GM23248 (cell line): ENCODE measurements at regions not wholly inside any gene's neighbourhood (a gene's known extent, or its start where the extent isn't known, plus 50 kb on each side); places are given as distances from the start of the nearest gene placed in this dataset.

Source experiments
- DNase-seq: peaks from one replicate; pipeline ENCODE4 v3.0.0-alpha.2; 2015
- H2AFZ ChIP-seq: fragments of 200-600 bp; sonication (generic); 2 replicates; pipeline ENCODE4 v1.6.1; 2016; ENCODE audit warnings: antibody characterized with exemption
- H3F3A ChIP-seq: fragments of 200-600 bp; sonication (generic); 2 replicates; pipeline ENCODE4 v1.6.1; 2016; ENCODE audit warnings: mild to moderate bottlenecking, antibody characterized with exemption, mixed run types; ENCODE audit not compliant: insufficient read depth
- H3K27ac ChIP-seq: fragments of 200-600 bp; sonication (generic); 2 replicates; pipeline ENCODE4 v1.5.1; 2016; ENCODE audit warnings: mild to moderate bottlenecking
- H3K27me3 ChIP-seq: fragments of 200-600 bp; sonication (generic); replicated peaks from 2 replicates; pipeline ENCODE4 v1.6.1; 2016; ENCODE audit warnings: mild to moderate bottlenecking; ENCODE audit not compliant: insufficient read depth
- H3K36me3 ChIP-seq: fragments of 200-600 bp; sonication (generic); 2 replicates; pipeline ENCODE4 v1.6.1; 2016; ENCODE audit warnings: low read depth, mild to moderate bottlenecking
- H3K4me1 ChIP-seq: fragments of 200-600 bp; sonication (generic); 2 replicates; pipeline ENCODE4 v1.6.1; 2016; ENCODE audit warnings: mild to moderate bottlenecking; ENCODE audit not compliant: insufficient read depth
- H3K4me2 ChIP-seq: fragments of 200-600 bp; sonication (generic); one replicate; pipeline ENCODE4 v1.6.1; 2016; ENCODE audit warnings: mild to moderate bottlenecking; ENCODE audit not compliant: unreplicated experiment
- H3K4me3 ChIP-seq: fragments of 200-600 bp; sonication (generic); 2 replicates; pipeline ENCODE4 v1.5.1; 2016; ENCODE audit warnings: mild to moderate bottlenecking
- H3K79me2 ChIP-seq: fragments of 200-600 bp; sonication (generic); 2 replicates; pipeline ENCODE4 v1.6.1; 2016; ENCODE audit warnings: mild to moderate bottlenecking; ENCODE audit not compliant: insufficient read depth
- H3K9ac ChIP-seq: fragments of 200-600 bp; sonication (generic); 2 replicates; pipeline ENCODE4 v1.6.1; 2016; ENCODE audit warnings: mild to moderate bottlenecking
- H3K9me2 ChIP-seq: fragments of 200-600 bp; sonication (generic); 2 replicates; pipeline ENCODE4 v1.6.1; 2016; ENCODE audit warnings: mixed run types, mild to moderate bottlenecking, moderate library complexity; ENCODE audit not compliant: insufficient read depth
- H3K9me3 ChIP-seq: fragments of 200-600 bp; sonication (generic); one replicate; pipeline ENCODE4 v1.6.1; 2017; ENCODE audit warnings: low read depth
- H4K20me1 ChIP-seq: fragments of 200-600 bp; sonication (generic); 2 replicates; pipeline ENCODE4 v1.6.0; 2016; ENCODE audit not compliant: insufficient read depth
- EZH2 ChIP-seq: fragments of 200-600 bp; sonication (generic); IDR thresholded peaks from 2 replicates; pipeline ENCODE4 v1.6.1; 2018; ENCODE audit warnings: antibody characterized with exemption, mild to moderate bottlenecking; ENCODE audit not compliant: insufficient read depth, poor library complexity, severe bottlenecking
- EZH2phosphoT487 ChIP-seq: fragments of 200-600 bp; sonication (generic); IDR thresholded peaks from 2 replicates; pipeline ENCODE4 v1.6.1; 2018; ENCODE audit warnings: antibody characterized with exemption, moderate library complexity, mild to moderate bottlenecking, low read depth; ENCODE audit not compliant: insufficient read depth
- WGBS, 2 experiments: methylation state at CpG; one replicate each; pipeline ENCODE4 v1.1.6; 2015 to 2017; ENCODE audit warnings: low lambda C conversion rate in 2 of 2, low coverage in 1 of 2; ENCODE audit errors: missing lambda C conversion rate in 2 of 2; 5-methylcytosine and 5-hydroxymethylcytosine counted together
- in situ Hi-C: fragments of 300-500 bp; cut with MboI; formaldehyde crosslinking; loops from 2 replicates; pipeline ENCODE4 v1.15.0; 2020

GRCh38 chrX:84611843-84612636, 109.8 kb upstream of the HDX start:
- in situ Hi-C loops = no loop called here
- Histone ChIP-seq H3F3A (no peaks in the 10 kb centered on the region), H3K4me2 (no peak overlapping the region), H3K4me1 (no peaks in the 10 kb centered on the region), H3K27me3 (no peaks in the 10 kb centered on the region), H3K4me3 (no peak overlapping the region), H3K9me2 (no peaks in the 10 kb centered on the region), H4K20me1 (no peaks in the 10 kb centered on the region), H2AFZ (no peak overlapping the region), H3K9me3 (no peaks in the 10 kb centered on the region), H3K79me2 (no peaks in the 10 kb centered on the region), H3K27ac (no peak overlapping the region), H3K9ac (no peak overlapping the region), H3K36me3 (no peaks in the 10 kb centered on the region)
- DNase-seq = peak; percentile 0
- TF ChIP-seq EZH2phosphoT487 (no peak), EZH2 (no peak)
- 17 to 20% methylated on average over 3 of the region's 3 CpGs for WGBS, 2 experiments

DNA sequence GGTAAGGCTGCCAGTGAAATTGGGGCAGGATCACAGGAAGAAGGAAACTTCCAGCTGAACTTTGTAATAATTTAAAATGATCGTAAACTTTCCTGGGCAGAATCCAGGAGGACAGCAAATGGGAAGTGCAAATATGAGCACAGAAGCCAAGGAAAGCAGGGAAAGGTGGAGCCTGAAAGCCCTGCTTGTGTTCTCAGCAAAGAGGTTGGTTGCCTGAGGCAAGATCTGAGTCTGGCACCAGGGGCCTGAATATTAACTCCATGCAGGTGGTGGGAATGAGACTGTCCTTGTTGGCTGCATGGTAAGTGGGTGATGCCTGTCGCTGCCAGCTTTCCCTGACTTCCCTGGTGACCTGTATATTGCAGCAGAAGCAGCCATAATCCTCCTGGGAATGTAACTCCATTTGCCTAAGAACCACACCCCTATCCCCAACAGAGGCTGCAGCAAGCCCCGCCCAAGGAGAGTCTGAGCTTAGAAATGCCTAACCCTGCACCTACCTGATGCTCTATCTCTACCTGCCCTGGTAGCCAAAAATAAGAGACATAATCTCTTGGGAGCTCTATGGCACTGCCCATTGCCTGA, 132.0 kb upstream of the HDX start:
- H3K4me3 ChIP-seq = no peak overlapping the region
- TF ChIP-seq EZH2phosphoT487 = no peak
- TF ChIP-seq EZH2 = no peak
- DNase-seq = no peak
- H3K27ac ChIP-seq = no peak overlapping the region
- no peaks in the 10 kb centered on the region for H3K36me3 ChIP-seq
- no peaks in the 10 kb centered on the region for H3K9me3 ChIP-seq
- H3K9me2 ChIP-seq = no peaks in the 10 kb centered on the region
- H3F3A ChIP-seq = no peaks in the 10 kb centered on the region
- no peak overlapping the region for H2AFZ ChIP-seq
- H3K4me1 ChIP-seq = no peaks in the 10 kb centered on the region
- no peaks in the 10 kb centered on the region for H4K20me1 ChIP-seq
- in situ Hi-C loops = no loop called here
- H3K79me2 ChIP-seq = no peaks in the 10 kb centered on the region
- H3K9ac ChIP-seq = no peak overlapping the region
- H3K27me3 ChIP-seq = no peaks in the 10 kb centered on the region
- no peak overlapping the region for H3K4me2 ChIP-seq
- WGBS, 2 experiments = 5 to 17% methylated on average over 2 to 3 of the region's 3 CpGs

DNA sequence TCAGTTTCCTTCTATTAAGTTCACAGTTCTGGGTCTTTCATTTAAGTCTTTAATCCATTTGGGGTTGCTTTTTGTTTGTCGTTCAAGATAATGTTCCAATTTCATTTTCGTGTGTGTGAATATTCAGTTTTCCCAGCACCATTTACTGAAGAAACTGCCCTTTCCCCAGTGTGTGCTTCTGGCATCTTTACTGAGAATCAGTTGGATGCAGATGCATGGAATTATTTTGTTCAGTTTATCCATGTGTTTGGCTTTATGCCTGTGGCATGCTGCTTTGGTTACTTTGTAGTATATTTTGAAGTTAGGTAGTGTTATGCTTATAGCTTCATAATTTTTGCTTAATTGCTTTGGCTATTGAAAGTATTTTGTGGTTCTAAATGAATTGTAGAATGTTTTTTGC, 163.8 kb upstream of the HDX start:
- no peaks in the 10 kb centered on the region for H4K20me1 ChIP-seq
- no peak overlapping the region for H3K4me2 ChIP-seq
- H3K9me2 ChIP-seq = no peaks in the 10 kb centered on the region
- no peaks in the 10 kb centered on the region for H3F3A ChIP-seq
- H3K79me2 ChIP-seq = no peaks in the 10 kb centered on the region
- H3K4me1 ChIP-seq = no peaks in the 10 kb centered on the region
- H3K9ac ChIP-seq = no peak overlapping the region
- H3K27ac ChIP-seq = no peak overlapping the region
- TF ChIP-seq EZH2 = no peak
- no peaks in the 10 kb centered on the region for H3K36me3 ChIP-seq
- H3K27me3 ChIP-seq = no peaks in the 10 kb centered on the region
- H2AFZ ChIP-seq = no peak overlapping the region
- no peak for DNase-seq
- in situ Hi-C loops = no loop called here
- 25 to 36% methylated on average over 2 of the region's 2 CpGs for WGBS, 2 experiments
- H3K4me3 ChIP-seq = no peak overlapping the region
- H3K9me3 ChIP-seq = no peaks in the 10 kb centered on the region

- DNase-seq = no peak
- 0 to 11% methylated on average over 1 of the region's 1 CpG for WGBS, 2 experiments
- no peaks in the 10 kb centered on the region for H4K20me1 ChIP-seq
- no peak overlapping the region for H3K4me3 ChIP-seq
- no peaks in the 10 kb centered on the region for H3K9me2 ChIP-seq
- H3K9me3 ChIP-seq = no peaks in the 10 kb centered on the region
- no peak overlapping the region for H3K4me2 ChIP-seq
- no peaks in the 10 kb centered on the region for H3K36me3 ChIP-seq
- no peaks in the 10 kb centered on the region for H3K27me3 ChIP-seq
- no peak overlapping the region for H2AFZ ChIP-seq
- H3K27ac ChIP-seq = no peak overlapping the region
- in situ Hi-C loops = no loop called here
- H3K79me2 ChIP-seq = no peaks in the 10 kb centered on the region
- no peaks in the 10 kb centered on the region for H3F3A ChIP-seq
- no peaks in the 10 kb centered on the region for H3K4me1 ChIP-seq
- no peak overlapping the region for H3K9ac ChIP-seq
- no peak for TF ChIP-seq EZH2
- no peak for TF ChIP-seq EZH2phosphoT487
Measured at GRCh38 chrX:84690228-84690627, 188.0 kb upstream of the HDX start.
